AG09319 (cell line): ENCODE measurements at regions not wholly inside any gene's neighbourhood (a gene's known extent, or its start where the extent isn't known, plus 50 kb on each side); places are given as distances from the start of the nearest gene placed in this dataset.
"Not testable (repeated sequence)": the region's sequence is repeated elsewhere in the genome, so short reads cannot be mapped to it uniquely, and the experiment has no call there.

Experiments used
- DNase-seq: peaks from one replicate; pipeline ENCODE4 v3.0.0-alpha.2; 2010; ENCODE audit warnings: low read depth; ENCODE audit errors: extremely low read depth
- CTCF ChIP-seq: IDR thresholded peaks from 2 replicates; pipeline ENCODE4 v1.5.1; 2011; ENCODE audit warnings: low read depth, mild to moderate bottlenecking, inconsistent platforms, low read length, moderate library complexity

GRCh38 chr6:21751608-21752007 lies 158.1 kb downstream of the SOX4 start:
- no peak for DNase-seq
- no peak for TF ChIP-seq CTCF

- TF ChIP-seq CTCF: no peak
- no peak for DNase-seq
Measured at GRCh38 chr6:21752054-21752811, 158.7 kb downstream of the SOX4 start.

GRCh38 chr6:21753241-21754108 lies 159.9 kb downstream of the SOX4 start:
- TF ChIP-seq CTCF: no peak
- DNase-seq: peak; percentile 90

GRCh38 chr6:21754891-21755290 lies 161.3 kb downstream of the SOX4 start:
- no peak for DNase-seq
- no peak for TF ChIP-seq CTCF

- DNase-seq: no peak
- no peak for TF ChIP-seq CTCF
Measured at GRCh38 chr6:21756487-21756886, 162.9 kb downstream of the SOX4 start.

- DNase-seq: not testable (repeated sequence)
Measured at GRCh38 chr6:21757392-21757791, 163.8 kb downstream of the SOX4 start.

- DNase-seq: no peak
- TF ChIP-seq CTCF: no peak
Measured at GRCh38 chr6:21759721-21760120, 166.2 kb downstream of the SOX4 start.

- DNase-seq: not testable (repeated sequence)
Measured at GRCh38 chr6:21761053-21761730, 167.6 kb downstream of the SOX4 start.
